ENCODE measurements at regions not wholly inside any gene's neighbourhood (a gene's known extent, or its start where the extent isn't known, plus 50 kb on each side); places are given as distances from the start of the nearest gene placed in this dataset.

DNA sequence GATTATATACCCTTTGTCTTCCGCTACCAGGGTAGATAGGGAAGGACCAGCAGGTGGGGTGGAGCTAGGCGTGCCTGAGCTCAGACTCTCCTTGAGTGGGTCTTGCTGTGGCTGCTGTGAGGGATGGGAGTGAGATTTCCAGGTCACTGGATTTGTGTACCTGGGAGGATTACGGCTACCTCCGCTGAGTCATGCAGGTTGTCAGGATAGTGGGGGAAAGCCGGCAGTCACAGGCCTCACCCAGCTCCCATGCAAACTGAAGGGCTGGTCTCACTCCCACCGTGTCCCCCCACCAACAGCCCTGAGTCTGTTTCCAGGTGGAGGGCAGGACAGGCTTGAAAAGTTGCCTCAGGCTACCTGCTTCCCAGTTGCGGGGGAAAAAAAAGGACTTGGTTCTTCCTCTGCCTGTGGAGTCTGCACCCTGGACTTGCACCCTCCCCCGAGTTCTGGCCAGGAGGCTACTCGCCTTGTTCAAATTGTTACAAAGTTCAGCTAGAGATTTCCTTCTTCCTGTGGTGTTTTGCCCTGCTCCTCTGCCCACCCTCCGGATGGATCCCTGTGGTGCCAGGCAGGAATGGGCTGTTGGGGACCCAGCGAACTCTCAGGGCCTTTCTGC is 268.3 kb downstream of the VAPA start:
- no peak for DNase-seq

DNA sequence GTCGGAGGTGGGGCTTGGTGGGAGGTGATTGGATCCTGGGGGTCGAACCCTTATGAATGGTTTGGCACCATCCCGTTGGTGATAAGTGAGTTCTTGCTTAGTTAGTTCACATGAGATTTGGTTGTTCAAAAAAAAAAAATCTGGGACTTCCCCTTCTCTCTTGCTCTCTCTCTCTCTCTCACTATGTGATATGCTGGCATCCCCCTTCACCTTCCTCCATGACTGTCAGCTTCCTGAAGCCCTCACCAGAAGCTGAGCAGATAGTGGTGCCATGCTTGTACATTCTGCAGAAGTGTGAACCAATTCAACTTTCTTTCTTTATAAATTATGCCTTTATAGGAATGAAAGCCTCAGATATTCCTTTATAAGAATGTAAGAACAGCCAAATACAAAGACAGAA is 269.7 kb upstream of the APCDD1 start:
- DNase-seq: no peak

DNA sequence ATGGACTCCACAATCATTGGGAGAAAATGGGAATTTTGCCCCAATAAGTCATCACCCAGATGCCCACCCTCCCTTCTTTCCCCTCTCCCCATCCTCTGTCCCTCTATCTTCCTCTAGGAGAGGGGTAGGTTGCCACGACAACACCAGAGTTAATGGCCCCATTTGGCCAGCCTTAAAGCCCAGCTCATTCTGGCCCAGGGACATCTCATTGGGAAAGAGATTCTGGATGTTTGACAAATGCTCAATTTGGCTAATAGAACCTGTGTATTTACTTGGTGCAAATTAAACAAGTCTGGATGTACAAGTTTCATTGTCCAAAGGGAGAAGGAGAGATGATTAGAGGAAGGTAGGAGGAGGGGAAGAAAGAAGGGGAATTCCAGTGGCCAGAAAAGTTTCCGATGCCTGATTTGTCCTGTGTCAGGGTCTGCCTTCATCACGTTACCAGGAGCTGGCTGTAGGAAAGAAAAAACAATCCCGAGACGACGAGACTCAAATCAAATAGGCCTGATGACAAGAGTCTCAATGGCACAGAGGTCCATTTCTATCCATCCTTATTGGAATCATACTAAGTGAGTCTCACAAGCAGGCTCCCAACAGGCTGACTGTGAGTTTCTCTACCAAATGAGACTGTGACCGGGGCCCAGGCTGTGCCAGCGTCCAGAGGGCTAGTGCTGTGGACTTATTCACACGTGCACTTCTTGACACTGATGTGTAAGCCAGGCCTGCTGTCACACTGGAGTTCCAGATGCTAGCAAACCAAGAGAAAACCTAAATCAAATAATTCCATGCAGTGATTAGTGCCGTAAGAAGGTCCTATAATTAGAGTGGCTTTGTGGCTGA is 265.2 kb upstream of the APCDD1 start:
- DNase-seq: no peak

DNA sequence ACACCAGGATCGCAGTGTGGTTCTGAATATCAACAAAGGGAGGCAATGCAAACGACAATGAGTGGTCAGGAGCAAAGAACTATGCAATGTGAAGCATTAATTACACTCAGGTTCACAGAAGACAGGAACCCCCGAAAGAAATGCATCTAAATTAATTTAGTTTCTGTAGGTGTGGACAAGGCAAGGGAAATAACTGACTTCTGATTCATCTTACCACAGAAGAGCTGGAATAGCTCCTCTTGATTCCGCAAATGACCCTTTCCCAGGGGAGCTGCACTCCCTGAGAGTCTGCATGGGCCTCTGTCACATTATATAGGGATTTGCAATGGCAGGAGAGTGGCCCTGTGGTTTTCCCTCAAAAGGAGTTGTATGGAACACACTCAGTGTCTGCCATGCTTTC is 263.9 kb upstream of the APCDD1 start:
- DNase-seq: no peak

DNA sequence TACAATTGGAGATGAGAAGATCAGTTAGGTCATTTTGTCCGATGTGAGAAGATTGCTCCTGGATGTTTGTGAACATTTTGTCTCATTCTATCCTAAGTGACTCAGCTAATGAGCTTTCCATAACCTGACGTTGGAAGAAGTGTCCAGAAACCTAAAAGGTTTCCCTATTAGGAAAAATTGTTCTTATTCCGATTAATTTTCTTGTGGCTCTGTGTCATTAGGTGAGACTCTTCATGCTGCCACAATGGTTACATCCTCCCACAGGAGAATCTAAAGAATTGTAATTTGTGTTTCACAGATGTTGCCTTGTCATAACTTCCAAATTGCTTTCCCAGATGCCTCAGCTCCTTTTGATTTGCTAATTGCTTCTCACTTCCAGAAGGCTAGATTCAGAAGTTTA is 261.0 kb upstream of the APCDD1 start:
- DNase-seq: no peak

DNA sequence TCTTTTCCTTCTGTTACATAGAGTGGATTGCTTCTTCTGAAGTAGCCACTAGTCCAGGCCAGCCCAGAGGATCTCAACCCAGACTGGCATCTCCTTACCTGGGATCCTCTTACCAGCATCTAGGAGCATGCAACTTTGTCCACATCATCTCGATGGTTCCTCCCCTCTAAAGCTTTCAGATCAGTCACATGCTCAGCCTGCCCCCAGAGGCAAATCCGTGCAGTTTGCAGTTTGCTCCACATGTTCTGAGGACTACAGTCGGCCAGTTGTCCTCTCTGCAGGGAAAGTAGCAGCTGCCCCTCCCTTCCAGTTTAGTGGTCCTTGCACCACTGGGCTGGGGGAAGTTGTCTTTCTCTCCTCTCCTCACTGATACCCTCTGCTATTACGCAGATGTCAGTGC is 259.8 kb upstream of the APCDD1 start:
- DNase-seq: no peak

DNA sequence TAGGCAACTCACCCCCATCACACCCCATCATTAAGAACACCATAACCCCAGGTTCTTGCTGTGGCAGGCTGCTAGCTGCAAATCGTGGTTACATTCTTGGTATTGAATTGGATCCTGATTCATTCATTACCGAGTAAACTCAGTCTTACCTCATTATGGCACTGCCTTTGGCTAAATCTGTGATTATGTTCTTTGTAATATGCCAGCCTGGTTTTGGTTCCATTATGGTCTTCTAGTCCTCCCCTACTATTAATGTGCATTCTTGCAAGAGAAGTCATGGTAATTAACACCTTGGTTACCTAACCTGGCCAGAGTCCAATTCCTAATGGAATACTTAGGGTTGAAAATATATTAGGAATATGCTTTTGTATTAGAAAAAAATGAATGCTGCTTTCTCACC is 258.9 kb upstream of the APCDD1 start:
- no peak for DNase-seq

DNA sequence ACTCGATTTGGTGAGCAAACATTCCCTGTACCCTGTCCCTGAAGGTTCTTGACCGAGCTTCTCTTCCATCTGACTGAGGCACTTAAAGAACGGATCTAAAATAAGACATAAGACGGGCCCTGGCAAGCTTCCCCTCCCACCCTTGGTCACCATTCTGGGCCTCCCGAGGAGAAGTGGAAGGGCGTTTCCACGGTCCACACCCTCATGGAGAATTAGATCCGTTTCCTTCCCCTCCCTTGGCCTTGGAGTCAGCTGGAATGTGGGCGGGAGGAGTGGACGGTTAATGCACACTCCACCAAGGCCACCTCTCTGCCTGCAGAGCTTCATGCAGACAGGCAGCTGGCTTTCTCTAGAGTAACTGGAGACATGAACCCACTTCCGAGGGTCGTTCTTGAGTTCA is 257.3 kb upstream of the APCDD1 start:
- no peak for DNase-seq

DNA sequence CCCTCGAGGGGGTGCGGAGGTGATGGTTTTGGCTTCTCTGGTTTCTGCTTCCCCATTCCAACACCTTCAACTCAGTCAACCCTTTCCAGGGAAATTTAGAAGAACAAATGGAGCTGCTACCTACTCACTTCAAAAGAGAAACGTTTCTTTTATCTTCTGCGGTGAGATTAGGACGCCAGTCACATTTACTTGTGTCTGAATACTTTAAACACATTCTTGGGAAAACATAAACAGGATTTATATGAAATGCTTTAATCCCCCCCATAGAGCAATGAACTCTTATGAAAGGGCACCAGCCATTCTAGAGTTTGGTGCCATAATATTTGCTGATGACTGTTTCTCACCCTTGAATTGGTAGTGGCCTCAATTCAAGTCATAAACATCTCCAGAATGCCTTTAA is 253.2 kb upstream of the APCDD1 start:
- no peak for DNase-seq

DNA sequence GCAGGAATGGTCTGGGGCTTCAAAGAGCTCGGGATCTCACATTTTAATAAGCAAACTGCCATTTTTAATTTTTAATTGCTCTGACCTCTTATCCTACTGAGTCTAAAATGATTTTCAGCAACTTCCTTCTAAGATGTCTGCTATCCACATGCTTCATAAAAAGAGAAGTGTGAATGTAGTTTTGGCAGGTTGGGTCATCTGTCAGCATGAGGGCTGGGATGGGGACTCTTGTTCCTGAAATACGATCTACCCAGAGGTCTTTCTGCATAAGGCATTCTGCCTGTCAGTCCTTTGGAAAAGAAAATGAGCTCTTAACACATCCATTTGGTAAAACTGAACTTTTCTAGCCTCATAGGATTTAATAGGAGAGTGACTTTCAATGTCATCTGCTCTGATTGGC is 252.8 kb upstream of the APCDD1 start:
- DNase-seq: no peak

DNA sequence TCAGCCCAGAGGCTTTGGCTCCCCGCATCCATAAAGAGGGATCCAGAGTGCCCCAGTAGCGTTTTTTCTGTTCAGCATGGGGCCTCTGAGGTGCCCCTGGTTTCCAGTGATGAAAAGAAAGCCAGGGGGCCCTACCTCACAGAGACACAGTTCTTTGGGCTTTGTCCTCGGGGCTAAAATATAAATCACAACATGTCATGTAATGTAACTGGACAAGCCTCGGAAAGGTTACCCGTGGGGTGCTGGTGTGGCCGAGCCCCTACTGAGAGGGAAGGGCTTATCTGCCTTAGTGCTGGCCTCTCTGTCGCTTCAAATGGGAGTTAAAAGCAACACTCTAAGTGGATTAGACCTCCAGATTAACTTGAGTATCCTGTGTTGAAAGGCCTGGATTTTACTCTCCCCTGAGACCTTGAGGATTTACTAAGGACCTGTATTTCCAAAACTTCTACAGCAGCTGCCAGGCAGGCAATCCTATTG is 251.6 kb upstream of the APCDD1 start:
- DNase-seq: no peak

DNA sequence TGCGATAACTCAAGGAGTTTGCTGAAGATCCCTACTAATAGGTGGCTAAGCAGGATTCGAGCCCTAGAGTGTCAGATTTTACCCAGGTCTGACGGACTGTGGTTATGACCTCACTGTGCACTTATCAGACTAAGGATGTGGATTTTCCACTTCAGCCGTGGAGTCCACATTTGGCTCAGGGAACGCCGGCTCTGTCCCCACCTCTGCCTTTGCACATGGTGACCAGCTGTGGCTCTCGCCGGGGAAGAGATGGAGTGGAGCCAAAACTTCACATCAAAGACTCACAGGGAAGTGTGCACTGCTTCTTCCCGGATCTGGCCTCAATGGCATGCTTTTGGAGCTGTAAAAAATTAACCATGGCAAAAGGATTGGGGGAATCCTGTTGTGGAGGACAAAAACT is 249.3 kb upstream of the APCDD1 start:
- no peak for DNase-seq

DNA sequence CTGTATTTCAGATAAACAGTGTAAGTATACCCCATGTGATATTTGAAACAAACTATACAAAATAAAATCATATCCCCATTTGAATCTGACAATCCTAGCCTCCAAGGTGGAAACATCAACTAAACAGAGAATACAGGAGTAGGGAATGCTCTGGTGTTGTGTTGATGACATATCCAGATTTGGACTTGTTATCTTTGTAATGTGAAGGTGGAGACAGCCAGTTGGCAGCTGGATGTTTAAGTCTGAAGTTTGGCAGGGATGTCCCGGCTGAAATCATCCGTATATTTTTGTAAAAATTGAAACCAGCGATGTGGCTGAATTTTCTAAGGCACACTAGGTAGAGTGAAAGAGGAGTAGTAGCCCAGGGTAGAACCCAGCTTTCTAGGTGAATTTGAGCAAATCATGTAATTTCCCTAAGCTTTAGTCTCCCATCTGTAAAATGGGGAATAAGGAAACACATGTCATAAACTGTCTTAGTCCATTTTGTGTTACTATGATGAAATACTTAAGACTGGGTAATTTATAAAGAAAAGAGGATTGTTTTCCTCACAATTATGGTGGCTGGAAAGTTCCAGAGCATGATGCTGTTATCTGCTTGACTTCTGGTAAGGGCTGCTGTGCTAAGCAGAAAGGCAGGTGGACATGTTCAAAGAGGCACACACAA is 246.6 kb upstream of the APCDD1 start:
- DNase-seq: no peak

DNA sequence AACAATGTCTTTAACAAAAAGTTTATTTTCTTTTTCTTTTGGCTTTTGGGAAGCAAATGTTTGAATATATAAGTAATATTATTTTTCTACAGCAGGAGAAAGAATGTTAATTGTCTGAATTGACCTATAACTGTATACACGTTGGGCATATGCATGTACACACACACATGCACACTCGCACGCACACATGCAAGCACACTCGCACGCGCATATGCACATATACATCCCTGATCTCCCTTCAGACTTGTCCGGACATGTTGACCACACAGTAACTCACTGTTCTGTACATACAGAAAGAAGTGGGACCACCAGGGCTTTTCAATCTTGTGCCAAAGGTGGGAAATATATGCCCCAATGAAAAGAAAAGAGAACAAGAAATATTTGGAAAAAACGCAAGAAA is 245.1 kb upstream of the APCDD1 start:
- no peak for DNase-seq

DNA sequence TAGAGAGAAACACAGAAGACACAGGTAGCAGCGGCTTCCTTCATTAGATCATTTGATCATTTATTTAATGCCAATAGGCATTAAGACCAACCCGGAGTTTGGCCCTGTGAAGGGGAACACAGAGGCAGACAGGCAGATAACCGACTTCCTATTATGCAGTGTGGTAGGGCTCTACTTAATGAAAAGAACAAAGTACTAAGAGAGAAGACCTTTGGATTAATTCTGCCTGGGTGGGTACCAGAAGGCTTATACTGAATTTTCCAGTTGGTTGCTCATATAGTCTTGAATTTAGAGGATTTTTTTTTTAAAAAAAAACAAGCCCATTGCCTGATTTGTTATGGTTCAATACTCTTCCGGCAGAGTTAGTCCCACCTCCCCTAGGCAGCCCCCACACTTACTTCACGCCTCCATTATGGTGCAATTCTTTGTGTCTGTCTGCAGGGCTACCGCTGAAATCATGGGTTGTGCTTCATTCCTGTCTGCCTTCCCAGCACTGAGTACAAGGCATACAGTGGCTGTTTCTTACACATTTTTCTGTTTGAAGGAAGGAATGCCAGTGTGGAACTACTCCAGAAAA is 244.3 kb upstream of the APCDD1 start:
- no peak for DNase-seq

DNA sequence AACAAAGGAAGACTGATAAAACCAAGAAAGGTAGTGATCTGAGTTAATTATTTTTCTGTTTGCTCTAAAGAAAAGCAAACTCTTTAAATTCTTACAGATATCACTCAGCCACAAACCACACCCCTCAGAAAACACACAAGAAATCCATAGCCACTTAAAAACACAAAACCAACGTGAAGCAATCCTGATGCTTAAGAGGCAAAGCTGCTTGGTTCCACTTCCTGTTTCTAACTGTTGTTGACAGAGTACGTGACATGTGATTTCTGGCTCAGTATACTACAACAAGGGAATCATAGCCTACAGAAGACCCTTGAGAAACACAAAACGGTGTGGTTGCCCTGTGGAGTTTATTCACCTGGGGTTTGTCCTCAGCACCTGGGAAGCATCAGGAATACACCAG is 240.9 kb upstream of the APCDD1 start:
- no peak for DNase-seq

DNA sequence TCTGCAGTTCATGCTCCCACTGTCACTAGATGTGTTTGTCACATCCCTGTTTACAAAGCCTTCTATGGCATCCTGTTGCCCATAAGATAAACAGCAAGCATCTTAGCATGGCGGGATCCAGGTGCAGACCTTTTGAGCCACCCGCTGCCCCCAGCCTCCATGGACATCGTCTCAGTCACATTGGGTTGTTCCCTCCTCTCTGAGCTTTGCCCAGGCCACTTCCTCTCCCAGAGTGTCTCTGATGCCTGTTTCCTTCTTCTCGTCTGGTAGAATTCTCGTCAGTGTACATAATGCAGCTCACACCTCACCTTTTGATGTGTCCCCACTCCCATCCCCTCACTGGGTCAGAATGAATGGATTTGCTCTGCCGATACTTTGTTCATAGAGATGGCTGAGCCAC is 239.0 kb upstream of the APCDD1 start:
- DNase-seq: no peak

DNA sequence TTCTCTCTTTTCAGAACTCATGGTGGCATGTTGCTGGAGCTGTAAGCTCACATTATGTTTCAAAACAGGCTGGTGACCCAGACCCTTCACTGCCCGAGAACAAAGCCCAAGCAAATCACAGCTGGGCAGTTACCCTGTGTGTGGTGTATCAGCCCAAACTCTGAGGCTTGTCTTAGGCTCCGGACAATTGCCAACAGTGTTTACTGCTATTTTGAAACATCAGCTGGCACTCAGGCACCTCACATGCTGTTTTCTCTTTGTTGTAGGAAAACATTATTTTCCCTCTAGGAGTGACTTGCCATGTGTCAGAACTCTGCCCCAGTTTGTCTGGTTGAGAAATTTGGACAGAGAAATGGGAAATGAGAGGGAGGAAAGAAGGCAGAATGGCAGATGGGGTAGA is 237.6 kb upstream of the APCDD1 start:
- no peak for DNase-seq

DNA sequence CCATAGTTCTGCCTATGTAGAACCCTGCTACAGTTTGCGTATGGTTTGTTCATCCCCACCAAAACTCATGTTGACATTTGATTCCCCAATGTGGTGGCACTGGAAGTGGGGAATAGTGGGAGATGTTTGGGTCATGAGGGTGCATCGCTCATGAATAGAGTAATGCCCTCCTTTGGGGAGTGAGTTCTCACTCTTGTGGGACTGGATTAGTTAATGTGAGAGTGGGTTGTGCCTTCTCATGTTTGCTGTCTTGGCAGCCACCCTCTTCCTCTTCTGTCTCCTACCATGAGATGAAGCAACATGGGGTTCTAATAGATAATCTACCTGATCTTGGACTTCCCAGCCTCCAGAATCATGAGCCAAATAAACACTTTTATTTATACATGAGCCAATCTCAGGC is 237.2 kb upstream of the APCDD1 start:
- DNase-seq: no peak

DNA sequence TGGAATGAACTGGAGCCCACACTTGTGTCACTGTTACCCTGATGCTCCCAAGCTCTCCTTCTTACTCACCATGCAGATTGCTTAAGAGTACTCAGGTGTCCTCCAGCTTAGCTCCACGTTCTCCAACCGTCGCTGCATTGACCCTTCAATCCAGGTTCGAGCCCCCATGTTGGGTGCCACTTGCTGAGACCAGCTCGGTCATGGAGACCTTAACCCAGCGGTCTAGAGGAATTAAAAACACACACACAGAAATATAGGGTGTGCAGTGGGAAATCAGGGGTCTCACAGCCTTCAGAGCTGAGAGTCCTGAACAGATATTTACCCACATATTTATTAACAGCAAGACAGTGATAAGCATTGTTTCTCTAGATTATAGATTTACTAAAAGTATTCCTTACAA is 229.1 kb upstream of the APCDD1 start:
- no peak for DNase-seq

DNA sequence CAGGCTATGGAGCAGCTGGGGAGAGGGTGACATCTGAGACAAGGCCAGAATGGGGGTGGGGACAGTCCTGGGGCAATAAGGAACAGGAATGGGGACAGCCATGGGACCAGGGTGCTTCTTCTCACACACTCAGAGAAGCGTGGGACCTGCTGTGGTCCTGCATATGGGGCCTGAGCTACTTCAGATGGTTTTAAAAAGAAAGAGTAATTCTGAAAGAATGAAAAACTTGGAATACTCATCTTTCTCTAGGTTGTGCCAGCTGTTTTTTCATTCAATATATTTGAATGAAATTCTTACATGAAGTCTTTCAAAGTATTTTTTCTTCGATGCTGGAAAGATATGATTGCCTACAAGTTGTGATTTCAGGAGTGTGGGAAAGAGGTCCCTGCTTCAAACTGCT is 227.5 kb upstream of the APCDD1 start:
- DNase-seq: no peak

DNA sequence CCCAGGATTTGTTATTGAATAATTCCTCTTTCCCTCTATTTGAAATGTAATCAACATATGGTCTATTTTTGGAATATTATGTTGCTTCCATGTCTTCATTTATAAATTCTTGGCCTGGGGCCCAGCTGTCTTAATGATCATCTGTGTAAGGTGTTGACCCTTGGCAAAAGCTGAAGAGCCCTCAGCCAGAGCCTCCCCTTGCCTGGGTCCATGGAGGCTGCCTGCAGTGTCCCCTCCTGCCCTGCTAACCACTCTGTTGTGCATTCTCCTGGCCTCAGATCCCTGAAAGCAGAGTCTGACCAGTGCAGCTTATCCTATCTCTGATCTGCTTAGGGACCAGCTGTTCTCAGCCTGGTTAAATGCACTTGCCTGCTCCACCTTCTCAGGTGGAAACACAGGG is 226.1 kb upstream of the APCDD1 start:
- DNase-seq: no peak

DNA sequence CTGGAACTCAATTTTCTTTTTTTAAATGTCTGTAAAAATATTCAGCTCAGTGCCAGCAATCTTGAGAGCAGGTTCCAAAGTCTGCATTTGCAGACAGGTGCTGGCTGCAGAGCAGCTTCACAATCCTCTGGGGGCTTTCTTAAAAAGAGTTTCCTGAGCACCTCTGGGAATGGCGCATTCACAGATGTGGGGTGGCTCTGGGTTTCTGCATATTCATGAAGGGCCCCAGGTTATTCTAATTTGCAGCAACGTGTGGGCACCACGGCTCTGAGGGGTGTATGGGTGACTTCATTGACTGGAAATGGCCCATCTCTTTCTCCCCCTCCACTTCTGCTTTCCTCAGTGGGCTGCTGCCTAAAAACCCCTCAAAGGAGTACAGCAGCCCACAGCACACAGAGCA is 225.0 kb upstream of the APCDD1 start:
- DNase-seq: no peak

DNA sequence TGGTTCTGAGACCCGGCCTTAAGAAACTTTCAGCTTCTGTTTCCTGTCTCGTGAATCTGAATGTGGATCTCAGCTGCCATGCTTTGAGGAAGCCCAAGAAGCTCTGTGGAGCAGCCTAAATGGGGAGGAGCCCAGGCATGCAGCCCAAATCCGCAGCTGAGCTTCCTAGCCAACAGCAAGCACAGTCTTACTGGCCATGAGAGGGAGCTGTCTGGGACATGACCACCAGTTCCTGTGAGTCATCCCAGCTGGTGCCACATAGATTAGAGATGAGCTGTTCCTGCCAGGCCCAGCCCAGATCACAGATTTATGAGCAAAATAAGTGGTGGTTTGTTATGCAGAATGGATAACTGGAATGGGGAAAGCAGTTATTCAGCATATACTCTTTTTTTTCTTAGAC is 224.4 kb upstream of the APCDD1 start:
- peak in 1 of 2 experiments; percentile 18 for DNase-seq

Data from activated T-cell treated with anti-CD3 and anti-CD28 coated beads, Interleukin-2, amount 50 U/mL, for 48 hours (primary cell).